GM21360 (cell line): ENCODE measurements at regions not wholly inside any gene's neighbourhood (a gene's known extent, or its start where the extent isn't known, plus 50 kb on each side); places are given as distances from the start of the nearest gene placed in this dataset.

Experiments used
- ATAC-seq: cut with Tn5 transposase; IDR thresholded peaks from one replicate; pipeline ENCODE4 v1.9.1; 2021; ENCODE audit warnings: mild to moderate bottlenecking, moderate library complexity; ENCODE audit not compliant: unreplicated experiment

- no peak for ATAC-seq
Measured at GRCh38 chr5:114660791-114661190, 298.9 kb downstream of the KCNN2 start.

- no peak for ATAC-seq
Measured at GRCh38 chr5:114658194-114658593, 296.3 kb downstream of the KCNN2 start.

- ATAC-seq, result no peak
Measured at GRCh38 chr5:114657342-114658130, 295.7 kb downstream of the KCNN2 start.

GRCh38 chr5:114649878-114650277 is 288.0 kb downstream of the KCNN2 start:
- no peak for ATAC-seq

- no peak for ATAC-seq
Measured at GRCh38 chr5:114648940-114649339, 287.1 kb downstream of the KCNN2 start.

- no peak for ATAC-seq
Measured at GRCh38 chr5:114644576-114644975, 282.7 kb downstream of the KCNN2 start.

GRCh38 chr5:114636271-114636670 is 274.4 kb downstream of the KCNN2 start:
- ATAC-seq, result no peak

- no peak for ATAC-seq
Measured at GRCh38 chr5:114634967-114635901, 273.4 kb downstream of the KCNN2 start.

GRCh38 chr5:114634517-114634916 is 272.6 kb downstream of the KCNN2 start:
- no peak for ATAC-seq

- ATAC-seq, result no peak
Measured at GRCh38 chr5:114612406-114612805, 250.5 kb downstream of the KCNN2 start.

GRCh38 chr5:114581136-114581535 is 219.3 kb downstream of the KCNN2 start:
- no peak for ATAC-seq

- no peak for ATAC-seq
Measured at GRCh38 chr5:114565871-114566270, 204.0 kb downstream of the KCNN2 start.

- ATAC-seq, result no peak
Measured at GRCh38 chr5:114565139-114565538, 203.3 kb downstream of the KCNN2 start.

GRCh38 chr5:114561415-114561814 is 199.5 kb downstream of the KCNN2 start:
- no peak for ATAC-seq
